GM21381 (cell line): ENCODE measurements at regions not wholly inside any gene's neighbourhood (a gene's known extent, or its start where the extent isn't known, plus 50 kb on each side); places are given as distances from the start of the nearest gene placed in this dataset.
A peak's percentile ranks its signal among the peaks of the same experiment; 100 is the strongest.

ENCODE experiments used
- ATAC-seq: cut with Tn5 transposase; IDR thresholded peaks from one replicate; pipeline ENCODE4 v1.9.1; 2021; ENCODE audit warnings: mild to moderate bottlenecking, moderate library complexity; ENCODE audit not compliant: unreplicated experiment

DNA sequence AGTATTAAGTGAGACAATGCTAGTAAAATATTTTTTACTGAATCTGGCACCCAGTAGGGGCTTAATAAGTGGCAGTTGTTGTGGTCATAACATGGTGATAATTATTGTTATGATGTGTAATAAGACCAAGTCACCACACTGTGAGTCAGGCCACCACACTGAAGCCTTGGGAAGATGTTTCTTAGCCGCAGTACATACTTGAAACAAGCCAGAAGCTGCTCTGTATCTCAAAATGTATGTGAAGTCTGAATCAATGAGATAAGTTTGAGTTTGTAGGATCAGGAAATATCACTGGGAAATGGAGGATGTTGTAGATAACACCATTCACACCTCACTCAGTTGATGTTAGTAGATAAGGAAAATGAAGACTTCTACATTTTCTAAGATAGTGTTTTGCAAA, 51.3 kb upstream of the PTPN3 start:
- no peak for ATAC-seq

DNA sequence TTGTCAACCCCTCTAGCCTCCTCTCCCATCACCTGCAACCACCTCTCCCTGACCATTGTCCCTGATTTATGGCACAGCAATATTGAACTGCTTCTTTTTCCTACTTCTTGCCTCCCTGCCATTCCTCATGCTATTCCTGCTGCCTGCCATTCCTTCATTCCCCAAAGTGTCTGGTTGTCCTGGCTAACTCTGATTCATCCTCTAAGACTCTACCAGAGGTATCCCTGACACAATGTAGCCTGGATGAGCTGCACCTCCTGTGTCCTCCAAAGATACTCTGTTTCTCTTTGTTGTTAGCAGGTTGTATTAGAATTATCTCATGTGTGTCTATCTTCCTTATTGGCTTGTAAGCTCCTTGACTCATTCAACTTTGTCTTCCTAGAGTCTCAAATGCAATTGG, 53.5 kb upstream of the PTPN3 start:
- ATAC-seq: no peak

DNA sequence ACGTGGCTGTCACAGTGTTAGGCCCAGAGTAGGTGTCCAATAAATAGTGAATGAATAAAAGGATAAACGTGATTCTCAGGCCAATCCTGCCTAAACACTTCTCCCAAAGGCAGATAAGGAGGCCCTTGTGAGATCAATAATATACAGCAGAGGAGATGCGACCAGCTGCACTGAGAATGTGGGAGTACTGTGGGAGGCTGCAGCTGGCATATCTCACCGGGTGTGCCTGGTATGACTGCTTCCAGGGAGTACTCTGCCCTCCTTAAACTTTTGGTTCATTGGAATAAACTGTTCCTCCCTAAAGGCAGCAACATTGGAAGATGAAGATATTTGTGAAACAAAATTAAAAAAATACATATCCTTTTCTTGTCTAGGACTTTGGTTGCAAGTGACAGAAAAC, 57.1 kb upstream of the PTPN3 start:
- no peak for ATAC-seq

DNA sequence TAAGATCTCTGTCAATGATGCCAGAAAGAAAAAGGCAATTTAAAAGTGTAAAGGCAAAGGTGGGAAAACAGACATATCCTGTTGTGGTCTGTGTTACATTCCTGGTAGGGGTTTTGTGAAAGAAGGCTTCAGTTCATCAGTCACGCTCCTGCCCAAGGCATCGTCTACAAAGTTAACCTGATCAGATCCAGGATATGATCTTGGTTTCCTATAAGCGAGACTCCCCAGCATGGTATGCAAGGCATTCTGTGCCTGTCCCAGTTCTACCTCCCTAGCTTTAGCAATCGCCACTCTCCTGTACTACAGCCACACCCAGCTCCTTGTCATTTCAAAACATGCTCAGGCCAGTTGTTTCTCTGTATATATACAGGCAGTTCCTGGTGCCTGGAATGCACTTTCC, 58.0 kb upstream of the PTPN3 start:
- no peak for ATAC-seq

DNA sequence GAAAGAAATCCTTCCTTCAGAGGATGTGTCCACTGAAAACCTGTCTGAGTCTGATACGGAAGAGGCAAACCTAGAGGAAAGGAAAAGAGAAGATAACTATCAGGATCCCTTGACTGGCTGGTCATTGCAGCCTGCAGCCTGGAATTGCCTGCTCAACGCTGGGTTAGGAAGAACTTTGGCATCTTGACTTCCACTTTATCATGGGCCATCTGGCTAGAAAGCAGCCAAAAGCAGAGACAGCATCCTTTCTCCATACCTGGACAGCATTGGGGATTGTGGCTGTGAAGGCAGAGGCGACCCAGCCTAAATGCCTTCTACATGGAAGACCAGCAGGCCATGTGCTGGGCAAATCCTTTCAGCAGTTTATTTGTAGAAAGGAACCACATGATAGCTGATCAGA, 58.7 kb upstream of the PTPN3 start:
- ATAC-seq: no peak

DNA sequence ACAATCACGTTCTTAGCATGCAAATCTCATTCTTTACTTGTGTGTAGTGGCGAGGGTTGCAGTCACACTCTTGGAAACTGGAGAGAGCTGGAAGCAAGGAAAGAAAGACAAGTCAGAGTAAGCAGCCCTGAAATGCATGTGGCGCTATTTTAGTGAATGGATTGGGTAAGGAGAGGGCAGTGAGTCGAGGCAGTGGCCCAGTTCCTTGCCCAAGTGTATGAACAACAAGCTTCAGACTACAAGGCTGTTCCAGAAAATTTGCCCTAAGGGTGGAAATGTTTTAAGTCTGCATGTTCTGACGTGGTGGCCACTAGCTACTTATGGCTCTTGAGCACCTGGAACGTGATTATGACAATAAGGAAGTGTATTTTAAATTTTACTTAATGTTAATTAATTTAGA, 59.4 kb upstream of the PTPN3 start:
- ATAC-seq: no peak

DNA sequence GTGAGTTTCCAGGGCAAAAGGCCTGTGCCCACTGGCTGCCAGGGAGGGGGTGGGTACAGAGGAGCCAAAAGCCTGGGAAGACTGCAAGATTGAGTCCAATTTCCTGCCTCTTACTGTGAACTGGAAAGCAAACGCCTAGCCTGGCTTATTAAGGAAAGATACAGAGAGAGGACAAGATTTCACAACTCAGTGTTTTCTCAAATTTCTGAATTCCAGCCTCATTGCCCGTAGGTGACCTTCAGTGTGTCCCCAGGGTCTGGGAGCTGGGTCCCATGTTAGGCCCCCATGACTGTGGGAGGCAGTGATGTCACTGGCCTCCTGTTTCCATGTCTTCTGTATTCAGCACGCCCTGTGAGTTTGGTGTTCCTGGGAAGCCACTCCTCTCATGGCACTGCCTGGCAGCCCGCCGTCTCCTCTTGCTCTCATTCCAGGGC, 60.6 kb upstream of the PTPN3 start:
- ATAC-seq: no peak

DNA sequence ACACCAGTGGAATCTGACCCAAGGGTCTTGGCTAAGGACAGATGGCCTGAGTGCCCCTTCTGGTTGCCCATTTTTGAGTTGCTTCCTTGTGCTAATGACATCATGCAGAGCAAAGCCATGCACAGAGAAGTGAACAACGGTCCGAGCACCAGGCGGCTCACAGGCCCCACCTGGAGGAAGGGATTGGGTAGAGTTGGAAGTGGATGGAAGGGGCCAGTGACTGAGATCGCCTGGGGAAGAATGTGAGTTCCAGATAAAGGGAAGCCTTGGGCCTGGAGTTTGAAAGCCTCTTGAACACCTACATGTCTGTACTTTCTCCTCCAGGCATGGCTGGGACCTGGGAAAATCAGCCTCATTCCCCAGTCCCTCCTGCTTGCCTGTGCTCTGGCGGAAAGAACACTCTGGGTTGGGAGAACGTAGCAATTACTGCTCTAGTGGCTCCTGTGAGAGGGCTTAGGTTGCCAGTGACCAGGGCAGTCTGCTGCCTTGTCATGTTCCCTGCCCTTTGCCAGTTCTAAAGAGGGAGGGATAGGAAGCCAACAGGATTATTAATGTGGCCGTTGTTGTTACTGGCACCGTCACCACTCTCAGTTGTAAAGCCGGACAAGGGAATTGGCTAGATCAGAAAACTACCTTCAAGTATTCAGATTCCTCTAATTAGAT, 62.5 kb upstream of the PTPN3 start:
- ATAC-seq: no peak

DNA sequence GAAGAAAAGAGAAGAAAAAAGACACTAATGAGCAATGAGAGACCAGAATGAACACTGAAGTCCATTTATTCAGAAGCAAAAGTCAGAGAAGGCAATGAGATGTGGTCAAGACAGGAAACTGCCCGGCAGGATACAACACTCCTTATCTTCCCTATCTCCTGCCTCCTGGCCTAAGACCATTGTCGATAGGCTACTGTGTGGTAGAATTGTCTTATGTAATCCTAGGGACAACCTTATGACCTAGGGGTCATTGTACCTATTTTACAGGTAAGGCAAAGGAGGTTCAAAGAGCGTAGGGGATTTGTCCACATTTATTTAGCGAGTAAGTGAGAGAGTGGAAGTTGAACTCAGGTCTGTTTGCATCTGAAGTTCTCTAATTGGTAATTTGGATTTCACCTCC, 63.0 kb upstream of the PTPN3 start:
- no peak for ATAC-seq

DNA sequence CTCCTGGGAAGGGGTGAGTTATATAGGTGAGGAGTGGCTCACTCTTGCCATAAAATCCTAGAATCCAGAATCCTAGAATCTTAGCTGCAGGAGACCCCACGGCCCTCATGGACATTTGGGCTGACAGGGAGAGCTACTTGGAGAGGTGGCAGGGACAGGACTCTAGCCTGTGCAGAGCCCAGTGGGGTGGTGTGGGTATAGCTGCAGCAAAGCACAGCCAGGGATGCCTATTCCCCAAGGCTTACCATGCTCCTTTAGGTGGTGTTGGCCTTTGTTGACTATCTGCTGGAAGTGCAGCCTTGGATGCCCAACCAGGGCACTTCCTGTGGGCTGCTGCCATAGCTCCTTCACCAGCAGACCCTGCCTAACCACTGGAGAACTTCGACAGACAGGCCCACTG, 70.0 kb upstream of the PTPN3 start:
- no peak for ATAC-seq

DNA sequence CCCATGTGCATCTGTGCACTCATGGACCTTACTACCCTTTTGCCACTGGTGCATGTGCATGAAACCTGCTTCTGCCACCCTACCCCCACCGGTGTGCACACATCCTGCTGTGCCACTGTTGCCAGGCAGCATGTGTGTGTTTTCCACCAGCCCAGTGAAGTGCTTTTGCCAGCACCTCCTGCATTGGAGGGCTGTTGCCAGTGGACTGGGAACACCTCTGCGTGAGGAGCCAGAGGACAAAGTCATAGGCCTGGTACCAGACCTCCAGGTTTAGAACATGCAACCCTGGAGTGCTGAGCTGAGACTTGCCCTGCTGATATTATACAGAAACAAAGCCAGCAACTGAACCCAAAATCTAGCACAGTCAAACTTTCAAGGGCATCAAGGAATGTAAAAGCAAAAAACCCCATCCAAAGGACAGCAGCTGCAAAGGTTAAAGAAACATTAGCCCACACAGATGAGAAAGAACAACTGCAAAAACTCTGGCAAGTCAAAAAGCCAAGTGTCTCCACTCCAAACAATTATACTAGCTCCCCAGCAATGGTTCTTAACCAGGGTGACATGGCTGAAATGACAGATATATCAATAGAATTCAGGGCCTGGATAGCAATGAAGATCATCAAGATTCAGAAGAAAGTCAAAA, 70.6 kb upstream of the PTPN3 start:
- ATAC-seq: no peak

DNA sequence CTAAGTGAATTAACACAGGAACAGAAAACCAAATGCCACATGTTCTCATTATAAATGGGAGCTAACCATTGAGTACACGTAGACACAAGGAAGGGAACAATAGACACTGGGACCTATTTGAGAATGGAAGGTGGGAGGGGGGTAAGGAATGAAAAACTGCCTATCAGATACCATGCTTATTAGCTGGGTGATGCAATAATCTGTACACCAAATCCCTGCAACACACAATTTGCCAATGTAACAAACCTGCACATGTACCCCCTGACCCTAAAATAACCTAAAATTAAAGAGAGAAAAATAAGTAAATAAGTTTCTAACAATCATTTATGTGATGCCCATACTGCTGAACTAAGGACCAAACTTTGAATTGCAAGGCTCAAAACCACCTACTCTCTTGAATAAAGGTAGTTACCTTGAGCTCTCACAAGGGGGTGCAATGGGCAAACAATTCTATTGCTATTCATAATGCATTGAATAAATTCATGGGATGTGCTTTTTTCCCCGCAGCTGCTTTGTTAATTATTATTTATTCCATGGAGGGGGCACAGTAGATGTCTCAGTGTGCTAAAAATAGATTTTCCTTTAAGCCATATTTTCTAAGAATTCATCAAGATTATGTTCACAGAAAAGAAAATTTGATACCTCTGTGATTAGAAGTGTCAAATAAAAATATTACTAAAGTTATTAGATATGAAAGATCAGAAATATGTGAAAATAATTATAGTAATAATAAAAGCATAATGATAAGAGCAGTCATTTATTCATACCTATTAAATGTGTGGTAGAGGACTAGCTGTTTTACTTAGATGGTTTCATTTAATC, 76.2 kb upstream of the PTPN3 start:
- peak; percentile 58 for ATAC-seq

DNA sequence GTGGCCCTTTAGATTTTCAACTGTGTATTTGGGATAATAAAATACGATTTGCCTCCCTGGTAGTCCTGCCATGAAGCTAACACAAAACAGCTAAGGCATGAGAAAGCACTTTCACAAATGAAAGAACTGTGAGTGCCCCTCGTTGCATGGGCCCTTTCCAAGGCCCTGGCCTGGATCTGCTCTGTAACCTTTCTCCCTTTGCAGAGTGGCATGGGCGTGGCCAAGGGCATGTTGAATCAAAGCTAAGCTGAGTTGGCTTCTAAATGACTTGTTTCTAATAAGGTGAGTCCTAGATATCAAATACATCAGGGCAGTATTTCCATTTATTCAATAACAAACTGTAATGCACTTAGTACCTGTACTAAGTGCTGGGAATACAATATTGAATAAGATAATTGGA, 78.7 kb upstream of the PTPN3 start:
- ATAC-seq: no peak

DNA sequence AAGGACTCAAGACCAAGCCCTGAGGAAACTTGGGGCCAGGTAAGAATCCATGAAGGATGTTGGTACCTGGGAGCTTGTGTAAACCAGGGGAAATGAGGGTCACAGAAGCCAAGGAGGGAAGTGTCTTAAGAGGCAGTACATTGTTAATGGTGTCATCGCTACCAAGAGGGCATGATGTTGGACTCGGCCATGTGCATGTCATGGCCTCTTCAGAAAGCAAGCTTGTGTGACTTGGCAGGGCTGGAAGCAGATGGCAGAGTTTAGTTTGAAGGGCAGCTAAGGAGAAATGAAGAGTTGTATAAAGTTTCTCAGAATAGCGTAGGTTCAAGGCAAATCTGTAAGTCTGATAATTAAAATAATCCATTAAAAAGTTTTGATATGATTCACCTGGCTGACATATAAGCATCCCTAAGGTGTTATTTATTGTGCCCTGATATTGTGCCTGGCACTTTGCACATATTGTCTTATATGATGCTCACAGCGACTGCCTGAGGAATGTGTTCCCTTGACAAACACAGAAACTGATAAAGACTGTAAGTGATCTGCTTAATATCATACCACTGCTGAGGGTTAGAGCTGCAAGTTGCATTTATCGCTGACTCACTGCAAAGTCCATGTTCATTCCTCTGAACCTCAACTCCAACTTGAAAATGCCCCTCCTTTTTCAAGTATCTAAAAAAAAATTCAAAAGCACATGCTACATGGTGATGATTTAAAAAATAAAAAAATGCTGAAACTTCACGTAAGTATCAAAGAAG, 81.3 kb upstream of the PTPN3 start:
- ATAC-seq: no peak

DNA sequence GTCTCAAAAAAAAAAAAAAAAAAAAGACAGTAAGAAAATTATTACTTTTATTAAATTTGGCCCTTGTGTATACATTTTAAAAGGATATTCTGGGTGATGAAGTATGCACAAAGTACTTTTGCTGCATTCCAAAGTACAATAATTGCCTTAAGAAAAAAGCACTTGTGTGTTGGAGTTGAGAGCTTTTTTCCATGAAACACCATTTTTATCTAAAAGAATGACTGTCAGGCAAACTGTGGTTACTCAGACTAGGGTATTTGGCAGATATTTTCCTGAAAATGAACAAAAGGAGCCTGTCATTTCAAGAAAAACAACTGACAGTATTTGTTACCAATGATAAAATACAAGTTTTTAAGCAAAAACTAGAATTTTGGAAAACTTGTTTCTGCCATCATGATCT, 84.3 kb upstream of the PTPN3 start:
- no peak for ATAC-seq

DNA sequence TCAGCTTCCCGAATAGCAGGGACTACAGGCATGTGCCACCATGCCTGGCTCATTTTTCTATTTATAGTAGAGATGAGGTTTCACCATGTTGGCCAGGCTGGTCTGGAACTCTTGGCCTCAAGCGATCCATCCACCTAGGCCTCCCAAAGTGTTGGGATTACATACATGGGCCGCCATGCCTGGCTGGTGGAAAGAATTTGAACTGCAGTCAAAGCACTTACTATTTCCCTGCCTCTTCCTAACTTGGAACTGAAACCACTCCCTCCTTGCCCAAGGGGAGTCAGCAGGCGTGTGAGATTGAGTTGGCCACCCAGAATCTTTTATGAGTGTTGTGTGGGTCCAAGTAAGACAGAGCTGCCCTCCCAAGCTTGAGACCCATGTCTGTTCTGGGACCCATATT, 86.1 kb upstream of the PTPN3 start:
- ATAC-seq: no peak

DNA sequence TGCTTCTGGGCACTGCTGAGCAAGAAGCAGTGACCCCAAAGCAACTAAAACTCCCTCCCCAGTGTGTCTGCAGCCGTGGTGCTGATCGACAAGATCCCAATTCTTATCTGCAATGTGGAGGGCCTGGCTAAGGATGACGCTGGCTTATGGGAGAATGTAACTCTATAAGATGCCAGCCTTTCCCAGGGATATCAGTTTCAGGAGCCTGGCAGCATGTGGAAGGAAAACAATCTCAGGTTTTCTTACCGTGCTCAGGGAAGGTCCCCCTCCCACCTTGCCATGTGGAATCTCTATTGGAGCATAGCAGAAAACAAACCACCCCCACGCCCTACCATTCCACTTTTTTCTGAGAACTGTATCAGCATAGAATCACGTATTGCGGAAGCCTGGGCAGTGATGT, 87.7 kb upstream of the PTPN3 start:
- ATAC-seq: no peak

DNA sequence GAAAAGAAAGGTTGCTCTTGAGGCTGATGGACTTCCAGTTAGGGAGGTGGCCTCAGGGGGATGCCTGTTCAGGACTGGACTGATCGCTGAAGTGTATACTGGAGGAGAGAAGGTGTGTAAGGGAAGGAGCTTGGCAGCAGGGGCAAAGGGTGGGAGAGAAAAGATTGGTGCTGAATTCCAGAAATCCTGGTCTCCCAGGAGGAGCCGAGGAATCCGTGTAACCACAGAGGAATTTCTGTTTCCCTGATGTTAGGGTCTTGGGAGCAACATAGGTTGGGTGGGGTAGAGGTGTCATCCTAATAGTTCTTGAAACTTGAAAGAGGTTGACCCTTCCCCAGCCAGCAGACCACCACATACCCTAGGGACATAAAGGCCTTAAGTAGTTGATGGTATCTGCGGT, 88.9 kb upstream of the PTPN3 start:
- ATAC-seq: no peak

DNA sequence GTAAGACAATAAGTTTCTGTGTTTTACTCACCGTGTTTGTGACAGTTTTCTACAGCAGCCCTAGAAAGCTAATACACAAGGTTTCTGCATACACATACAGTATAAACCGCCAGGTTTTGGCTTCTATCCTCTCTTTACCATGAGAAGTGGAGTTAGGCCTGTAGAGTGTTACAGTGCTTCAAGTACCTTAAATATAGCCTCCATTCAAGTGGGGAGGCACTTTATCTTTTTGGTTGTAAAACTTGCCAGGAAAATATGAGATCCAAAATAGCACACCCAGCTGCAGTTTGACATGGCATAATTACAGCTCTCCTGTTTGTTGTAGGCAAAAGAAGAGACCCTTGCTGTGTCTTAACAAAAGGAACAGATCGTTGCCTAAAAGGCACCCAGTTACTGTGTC, 90.3 kb upstream of the PTPN3 start:
- ATAC-seq: no peak

DNA sequence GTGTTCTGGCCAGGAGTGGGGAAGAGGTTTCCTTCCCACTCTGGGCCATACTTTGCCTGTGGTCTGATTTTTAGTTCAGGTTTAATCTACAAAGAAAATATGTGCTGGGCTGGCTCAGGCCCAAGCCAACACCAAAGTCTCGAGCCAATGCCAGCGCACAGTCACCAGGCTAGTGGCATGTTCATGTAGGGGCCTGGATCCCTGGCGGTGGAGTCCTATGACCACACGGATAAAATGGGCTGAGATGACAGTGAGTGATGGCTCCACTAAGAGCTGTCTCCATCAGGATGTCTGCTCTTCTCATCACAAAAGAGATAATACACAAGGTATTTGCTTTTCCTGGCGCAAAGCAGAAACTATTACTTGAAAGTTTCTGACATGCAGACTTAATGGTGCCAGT, 92.9 kb upstream of the PTPN3 start:
- ATAC-seq: no peak

DNA sequence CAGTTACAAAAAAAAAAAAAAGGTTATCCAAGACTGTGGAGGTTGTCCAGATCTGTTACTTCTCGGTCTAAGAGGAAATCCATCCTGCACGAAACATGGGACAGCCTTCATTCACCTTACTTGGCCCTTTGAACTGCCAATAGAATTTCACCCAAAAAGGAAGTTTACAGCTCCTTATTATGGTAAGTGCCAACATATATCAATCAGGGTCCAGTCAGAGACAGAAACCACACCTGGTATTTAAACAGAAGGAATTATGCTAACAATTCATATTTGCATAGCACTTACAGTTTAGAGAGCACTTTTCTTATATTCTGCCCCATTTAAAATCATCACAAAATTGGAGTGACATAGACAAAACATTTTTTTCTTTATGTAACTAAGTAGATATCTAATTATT, 93.6 kb upstream of the PTPN3 start:
- ATAC-seq: no peak

DNA sequence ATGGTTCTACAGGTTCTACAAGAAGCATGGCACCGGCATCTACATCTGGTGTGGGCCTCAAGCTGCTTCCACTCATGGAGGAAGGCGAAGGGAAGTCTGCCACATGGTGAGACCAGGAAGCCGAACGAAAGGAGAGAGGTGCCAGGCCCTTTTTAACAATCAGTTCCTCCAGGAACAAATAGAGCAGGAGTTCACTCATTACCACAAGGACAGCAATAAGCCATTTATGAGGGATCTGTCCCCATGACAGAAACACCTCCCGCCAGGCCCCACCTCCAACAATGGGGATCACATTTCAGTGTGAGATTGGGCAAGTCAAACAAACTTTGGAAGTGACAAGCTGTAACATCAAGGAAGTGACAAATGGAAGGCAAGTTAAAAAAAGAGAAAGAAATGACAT, 95.5 kb upstream of the PTPN3 start:
- ATAC-seq: no peak
